ENCODE measurements at regions not wholly inside any gene's neighbourhood (a gene's known extent, or its start where the extent isn't known, plus 50 kb on each side); places are given as distances from the start of the nearest gene placed in this dataset.

- no peak for DNase-seq
These were observed 66.4 kb upstream of the CFAP20DC start for GRCh38 chr3:59116233-59116537.

- no peak for DNase-seq
These were observed 65.8 kb upstream of the CFAP20DC start for GRCh38 chr3:59115364-59116232.

GRCh38 chr3:59107856-59108815, 58.3 kb upstream of the CFAP20DC start:
- DNase-seq = no peak

- DNase-seq = no peak
These were observed 56.3 kb upstream of the CFAP20DC start for GRCh38 chr3:59106085-59106648.

GRCh38 chr3:59103552-59103951, 53.7 kb upstream of the CFAP20DC start:
- DNase-seq = no peak

GRCh38 chr3:59101231-59101736, 51.5 kb upstream of the CFAP20DC start:
- no peak for DNase-seq

Data from stimulated activated CD4-positive, alpha-beta T cell treated with anti-CD3 and anti-CD28 coated beads, Interleukin-2, amount 100 ng/mL, for 48 hours (primary cell).